Trophoblast cell (in vitro differentiated cells and primary cell): ENCODE measurements at regions not wholly inside any gene's neighbourhood (a gene's known extent, or its start where the extent isn't known, plus 50 kb on each side); places are given as distances from the start of the nearest gene placed in this dataset.

Source experiments
- DNase-seq, 2 donors: peaks; one replicate each; pipeline ENCODE4 v3.0.0-alpha.2; 2016
- H2AFZ ChIP-seq: 2 replicates; pipeline ENCODE4 v1.6.1; 2013; ENCODE audit warnings: low read length, moderate library complexity, mild to moderate bottlenecking; ENCODE audit not compliant: insufficient read depth, poor library complexity
- H2AK5ac ChIP-seq: 2 replicates; pipeline ENCODE4 v1.6.1; 2013; ENCODE audit warnings: mild to moderate bottlenecking, low read length
- H2BK120ac ChIP-seq: 2 replicates; pipeline ENCODE4 v1.6.1; 2013; ENCODE audit warnings: low read length, mild to moderate bottlenecking, moderate library complexity; ENCODE audit not compliant: insufficient read depth, poor library complexity
- H2BK12ac ChIP-seq: 2 replicates; pipeline ENCODE4 v1.6.1; 2013; ENCODE audit warnings: mild to moderate bottlenecking, low read length, moderate library complexity
- H2BK5ac ChIP-seq: 2 replicates; pipeline ENCODE4 v1.6.1; 2013; ENCODE audit warnings: low read length, low read depth, moderate library complexity, mild to moderate bottlenecking; ENCODE audit not compliant: poor library complexity
- H3K14ac ChIP-seq: 2 replicates; pipeline ENCODE4 v1.6.1; 2013; ENCODE audit warnings: mild to moderate bottlenecking, low read length
- H3K18ac ChIP-seq: 2 replicates; pipeline ENCODE4 v1.6.1; 2013; ENCODE audit warnings: mild to moderate bottlenecking, low read length
- H3K23ac ChIP-seq: 2 replicates; pipeline ENCODE4 v1.6.1; 2013; ENCODE audit warnings: low read length
- H3K27ac ChIP-seq: 2 replicates; pipeline ENCODE4 v1.5.1; 2013; ENCODE audit warnings: low read depth, mild to moderate bottlenecking, inconsistent platforms, low read length, moderate library complexity
- H3K27me3 ChIP-seq: 2 replicates; pipeline ENCODE4 v1.6.1; 2013; ENCODE audit warnings: inconsistent platforms, mild to moderate bottlenecking, low read length, moderate library complexity; ENCODE audit not compliant: insufficient read depth
- H3K36me3 ChIP-seq, 2 experiments: 1 replicate in 1 of 2; 2 replicates in 1 of 2; pipeline ENCODE4 v1.6.1; 2013; ENCODE audit warnings: low read length in 2 of 2, mild to moderate bottlenecking in 2 of 2, moderate library complexity in 1 of 2; ENCODE audit not compliant: insufficient read depth in 2 of 2, control insufficient read depth in 1 of 2
- H3K4ac ChIP-seq: 2 replicates; pipeline ENCODE4 v1.6.1; 2013; ENCODE audit warnings: low read depth, mild to moderate bottlenecking, low read length, moderate library complexity
- H3K4me1 ChIP-seq, 2 experiments: 1 replicate in 1 of 2; 2 replicates in 1 of 2; pipeline ENCODE4 v1.6.1; 2013; ENCODE audit warnings: low read length in 2 of 2, mild to moderate bottlenecking in 2 of 2, moderate library complexity in 1 of 2; ENCODE audit not compliant: insufficient read depth in 2 of 2, control insufficient read depth in 1 of 2
- H3K4me2 ChIP-seq: 2 replicates; pipeline ENCODE4 v1.6.1; 2013; ENCODE audit warnings: inconsistent platforms, mild to moderate bottlenecking, low read length, moderate library complexity
- H3K4me3 ChIP-seq: 2 replicates; pipeline ENCODE4 v1.5.1; 2013; ENCODE audit warnings: mild to moderate bottlenecking, low read depth, low read length, inconsistent platforms
- H3K79me1 ChIP-seq: one replicate; pipeline ENCODE4 v1.6.1; 2013; ENCODE audit warnings: low read length
- H3K79me2 ChIP-seq: 2 replicates; pipeline ENCODE4 v1.6.1; 2013; ENCODE audit warnings: low read length, mild to moderate bottlenecking; ENCODE audit not compliant: control insufficient read depth, insufficient read depth, poor library complexity
- H3K9ac ChIP-seq: 2 replicates; pipeline ENCODE4 v1.6.1; 2013; ENCODE audit warnings: mild to moderate bottlenecking, low read length
- H3K9me3 ChIP-seq: 2 replicates; pipeline ENCODE4 v1.6.1; 2013; ENCODE audit warnings: low read depth, mild to moderate bottlenecking, control low read depth, inconsistent platforms, low read length; ENCODE audit not compliant: insufficient read depth
- H4K12ac ChIP-seq: 2 replicates; pipeline ENCODE4 v1.6.1; 2013; ENCODE audit warnings: low read depth, mild to moderate bottlenecking, low read length, moderate library complexity
- H4K8ac ChIP-seq: 2 replicates; pipeline ENCODE4 v1.6.1; 2013; ENCODE audit warnings: low read depth, mild to moderate bottlenecking, low read length, moderate library complexity
- H4K91ac ChIP-seq: one replicate; pipeline ENCODE4 v1.6.1; 2013; ENCODE audit warnings: low read depth, mild to moderate bottlenecking, low read length, moderate library complexity
- WGBS: extraction: QIAGEN DNeasy Blood & Tissue Kit; methylation state at CpG from one replicate; pipeline ENCODE4 v1.1.7; 2013; ENCODE audit warnings: missing lambda C conversion rate; ENCODE audit not compliant: insufficient read length, insufficient coverage; ENCODE audit errors: extremely low coverage; 5-methylcytosine and 5-hydroxymethylcytosine counted together

DNA sequence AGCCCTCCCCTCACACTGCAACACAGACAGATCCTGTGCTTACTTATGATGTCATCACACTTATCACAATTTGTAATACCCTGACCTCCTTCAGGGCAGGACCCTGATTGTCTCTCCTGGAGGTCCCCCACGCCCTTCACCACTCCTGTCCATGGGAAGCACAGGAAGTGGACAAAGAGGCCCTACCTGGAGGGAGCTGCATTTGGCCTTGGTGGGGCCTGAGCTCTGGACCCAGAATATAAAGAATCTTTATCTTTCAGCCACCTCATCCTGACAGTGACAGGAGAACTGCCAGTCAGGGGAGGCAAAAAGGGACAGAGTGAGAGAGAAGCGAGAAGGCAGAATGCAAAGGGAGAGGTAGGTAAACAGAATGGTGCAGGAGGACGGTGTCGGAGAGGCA is 303.4 kb upstream of the N4BP1 start:
- Histone ChIP-seq H3K4ac (no peak overlapping the region), H4K91ac (no peak overlapping the region), H2AFZ (no peak overlapping the region), H3K27ac (no peak overlapping the region), H4K12ac (no peak overlapping the region), H3K4me2 (no peak overlapping the region), H3K23ac (no peak overlapping the region), H4K8ac (no peak overlapping the region), H3K14ac (no peak overlapping the region), H3K79me2 (no peaks in the 10 kb centered on the region), H3K4me1 (peaks cover under 1 to 3% of the 10 kb centered on the region in 2 experiments), H3K9me3 (peaks cover 1% of the 10 kb centered on the region), H3K4me3 (no peak overlapping the region), H2BK5ac (no peak overlapping the region), H3K9ac (no peak overlapping the region), H2AK5ac (no peak overlapping the region), H3K36me3 (no peaks in the 10 kb centered on the region), H3K79me1 (no peaks in the 10 kb centered on the region), H3K18ac (no peak overlapping the region), H2BK120ac (no peak overlapping the region), H2BK12ac (no peak overlapping the region), H3K27me3 (no peaks in the 10 kb centered on the region)
- WGBS = no CpG with 5 or more reads among the region's 4 CpGs
- no peak for DNase-seq

DNA sequence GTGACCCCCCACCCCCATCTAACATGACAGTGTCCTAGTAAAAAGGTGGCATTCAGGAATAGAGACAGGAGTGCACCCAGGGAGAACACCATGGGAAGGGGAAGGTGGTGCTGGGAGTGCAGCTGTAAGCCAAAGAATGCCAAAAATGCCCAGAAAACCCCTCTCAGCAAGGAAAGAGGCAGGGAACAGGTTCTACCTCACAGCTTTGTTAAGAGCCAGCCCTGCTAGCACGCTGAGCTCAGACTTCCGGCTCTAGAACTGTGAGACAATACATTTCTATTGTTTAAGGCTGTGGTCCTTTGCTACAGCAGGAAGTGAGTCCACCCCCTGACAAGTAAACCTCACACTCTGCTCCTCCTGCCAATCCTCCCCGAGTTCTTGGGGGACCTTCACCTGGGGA is 302.4 kb upstream of the N4BP1 start:
- Histone ChIP-seq H3K27me3 (no peaks in the 10 kb centered on the region), H3K23ac (no peak overlapping the region), H3K4me1 (peaks cover 0 to 3% of the 10 kb centered on the region in 2 experiments), H3K9me3 (no peaks in the 10 kb centered on the region), H2BK120ac (no peak overlapping the region), H3K14ac (no peak overlapping the region), H2AK5ac (no peak overlapping the region), H3K36me3 (no peaks in the 10 kb centered on the region), H4K91ac (no peak overlapping the region), H3K79me1 (no peaks in the 10 kb centered on the region), H3K18ac (no peak overlapping the region), H2BK5ac (no peak overlapping the region), H4K8ac (no peak overlapping the region), H3K79me2 (no peaks in the 10 kb centered on the region), H3K27ac (no peak overlapping the region), H2AFZ (no peak overlapping the region), H3K4ac (no peak overlapping the region), H2BK12ac (no peak overlapping the region), H3K4me3 (no peak overlapping the region), H3K4me2 (no peak overlapping the region), H3K9ac (no peak overlapping the region), H4K12ac (no peak overlapping the region)
- no CpG with 5 or more reads among the region's 3 CpGs for WGBS
- DNase-seq = no peak

DNA sequence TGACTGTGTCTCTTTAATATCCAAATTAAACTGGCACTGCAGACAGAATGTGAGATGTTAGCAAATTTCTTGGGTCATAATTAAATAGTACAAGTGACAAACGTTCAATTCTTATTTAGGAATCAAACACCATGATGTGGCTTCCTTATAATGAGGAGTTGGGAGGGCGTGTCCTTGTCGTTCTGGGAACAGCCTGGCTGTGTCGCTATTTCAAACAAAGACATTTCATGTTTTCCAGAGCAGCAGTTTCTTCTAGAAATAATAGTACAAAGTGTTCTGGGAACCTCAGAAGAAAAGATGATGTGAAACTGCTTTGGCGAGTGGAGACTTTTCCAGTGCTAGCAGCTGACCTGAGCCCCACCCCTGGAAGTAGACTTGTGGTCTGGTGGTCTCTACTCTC is 301.7 kb upstream of the N4BP1 start:
- H3K23ac ChIP-seq = no peak overlapping the region
- H4K12ac ChIP-seq = no peak overlapping the region
- peaks cover 0 to 3% of the 10 kb centered on the region in 2 experiments for H3K4me1 ChIP-seq
- no peak overlapping the region for H2BK5ac ChIP-seq
- no peak overlapping the region for H4K91ac ChIP-seq
- H3K9me3 ChIP-seq = no peaks in the 10 kb centered on the region
- H3K4ac ChIP-seq = no peak overlapping the region
- no peak overlapping the region for H3K14ac ChIP-seq
- no peak overlapping the region for H2BK12ac ChIP-seq
- H3K27ac ChIP-seq = no peak overlapping the region
- H3K18ac ChIP-seq = no peak overlapping the region
- no peaks in the 10 kb centered on the region for H3K36me3 ChIP-seq
- no peak overlapping the region for H2AK5ac ChIP-seq
- no peaks in the 10 kb centered on the region for H3K27me3 ChIP-seq
- H3K4me2 ChIP-seq = no peak overlapping the region
- H3K79me1 ChIP-seq = no peaks in the 10 kb centered on the region
- no peaks in the 10 kb centered on the region for H3K79me2 ChIP-seq
- DNase-seq = no peak
- H4K8ac ChIP-seq = no peak overlapping the region
- no peak overlapping the region for H2BK120ac ChIP-seq
- no peak overlapping the region for H3K4me3 ChIP-seq
- no peak overlapping the region for H3K9ac ChIP-seq
- no CpG with 5 or more reads among the region's 5 CpGs for WGBS
- no peak overlapping the region for H2AFZ ChIP-seq

DNA sequence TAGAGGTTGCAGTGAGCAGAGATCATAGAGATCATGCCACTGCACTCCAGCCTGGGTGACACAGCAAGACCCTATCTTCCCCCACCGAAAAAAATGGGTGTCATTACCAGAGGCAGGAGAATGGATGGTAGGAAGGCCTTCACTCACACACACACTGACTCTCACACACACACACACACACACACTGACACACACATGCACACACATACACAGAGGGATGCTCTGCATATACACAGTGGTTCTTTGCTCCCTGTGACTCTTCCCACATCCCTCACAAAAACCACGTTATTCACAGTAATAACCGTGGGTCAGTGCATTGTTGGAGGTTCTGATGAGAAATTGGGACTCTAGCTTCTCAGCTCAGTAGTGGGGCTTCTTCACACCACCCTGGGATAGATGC is 300.2 kb upstream of the N4BP1 start:
- Histone ChIP-seq H3K79me2 (no peaks in the 10 kb centered on the region), H3K27me3 (no peaks in the 10 kb centered on the region), H3K4ac (no peak overlapping the region), H3K36me3 (no peaks in the 10 kb centered on the region), H2BK5ac (no peak overlapping the region), H4K91ac (no peak overlapping the region), H3K27ac (no peak overlapping the region), H2BK12ac (no peak overlapping the region), H4K8ac (no peak overlapping the region), H3K4me3 (no peak overlapping the region), H3K9ac (no peak overlapping the region), H2AK5ac (no peak overlapping the region), H3K4me2 (no peak overlapping the region), H4K12ac (no peak overlapping the region), H3K23ac (no peak overlapping the region), H3K14ac (no peak overlapping the region), H3K79me1 (no peaks in the 10 kb centered on the region), H3K4me1 (peaks cover 0 to 3% of the 10 kb centered on the region in 2 experiments), H3K18ac (no peak overlapping the region), H2AFZ (no peak overlapping the region), H2BK120ac (no peak overlapping the region), H3K9me3 (no peaks in the 10 kb centered on the region)
- no peak for DNase-seq
- WGBS = no CpG with 5 or more reads among the region's 3 CpGs
